ENCODE measurements at regions not wholly inside any gene's neighbourhood (a gene's known extent, or its start where the extent isn't known, plus 50 kb on each side); places are given as distances from the start of the nearest gene placed in this dataset.

GRCh38 chr4:128376303-128376702, 88.7 kb upstream of the PGRMC2 start:
- TF ChIP-seq CTCF (optimal IDR thresholded peaks at IDR 0.05 in 1 of 3, IDR thresholded peaks at IDR 0.05 in 1 of 3, conservative IDR thresholded peaks at IDR 0.05 in 1 of 3; ENCODE audit: extremely low read depth in 1 of 3, insufficient read depth in 2 of 3, low read length in 3 of 3) (no peak), EZH2 (IDR thresholded peaks at IDR 0.05; ENCODE audit: low read length) (no peak)

Measured in keratinocyte (primary cell).